Neutrophil (primary cell): ENCODE measurements at regions not wholly inside any gene's neighbourhood (a gene's known extent, or its start where the extent isn't known, plus 50 kb on each side); places are given as distances from the start of the nearest gene placed in this dataset.

ENCODE experiments used
- H3K27ac ChIP-seq: fragments of 200-600 bp; sonication (generic); 2 replicates; pipeline ENCODE4 v1.5.1; 2016; ENCODE audit warnings: mild to moderate bottlenecking, moderate library complexity
- H3K27me3 ChIP-seq: fragments of 200-600 bp; sonication (generic); 2 replicates; pipeline ENCODE4 v1.6.0; 2016; ENCODE audit warnings: mild to moderate bottlenecking
- H3K36me3 ChIP-seq: fragments of 200-600 bp; sonication (generic); 2 replicates; pipeline ENCODE4 v1.5.1; 2017
- H3K4me1 ChIP-seq, 2 experiments: fragments of 200-600 bp in 1 of 2; sonication (generic) in 1 of 2; 1 replicate in 1 of 2; 2 replicates in 1 of 2; pipeline versions ENCODE4 v1.5.1 to v1.6.1; 2013 to 2016; ENCODE audit warnings: low read depth in 1 of 2, low read length in 1 of 2, mild to moderate bottlenecking in 1 of 2, moderate library complexity in 1 of 2; ENCODE audit not compliant: control insufficient read depth in 1 of 2, insufficient read depth in 1 of 2
- H3K4me3 ChIP-seq, 2 experiments: fragments of 200-600 bp in 1 of 2; sonication (generic) in 1 of 2; 1 replicate in 1 of 2; 2 replicates in 1 of 2; pipeline ENCODE4 v1.5.1; 2013 to 2016; ENCODE audit warnings: low read depth in 1 of 2, low read length in 1 of 2, mild to moderate bottlenecking in 1 of 2, moderate library complexity in 1 of 2
- H3K9me3 ChIP-seq: fragments of 200-600 bp; sonication (generic); 2 replicates; pipeline ENCODE4 v1.5.1; 2016
- TF ChIP-seq, protein P1 (sequence below): fragments of 200-600 bp; sonication (generic); IDR thresholded peaks from 2 replicates; pipeline ENCODE4 v1.5.1; 2016; ENCODE audit warnings: antibody characterized with exemption

- TF ChIP-seq, protein P1, sequence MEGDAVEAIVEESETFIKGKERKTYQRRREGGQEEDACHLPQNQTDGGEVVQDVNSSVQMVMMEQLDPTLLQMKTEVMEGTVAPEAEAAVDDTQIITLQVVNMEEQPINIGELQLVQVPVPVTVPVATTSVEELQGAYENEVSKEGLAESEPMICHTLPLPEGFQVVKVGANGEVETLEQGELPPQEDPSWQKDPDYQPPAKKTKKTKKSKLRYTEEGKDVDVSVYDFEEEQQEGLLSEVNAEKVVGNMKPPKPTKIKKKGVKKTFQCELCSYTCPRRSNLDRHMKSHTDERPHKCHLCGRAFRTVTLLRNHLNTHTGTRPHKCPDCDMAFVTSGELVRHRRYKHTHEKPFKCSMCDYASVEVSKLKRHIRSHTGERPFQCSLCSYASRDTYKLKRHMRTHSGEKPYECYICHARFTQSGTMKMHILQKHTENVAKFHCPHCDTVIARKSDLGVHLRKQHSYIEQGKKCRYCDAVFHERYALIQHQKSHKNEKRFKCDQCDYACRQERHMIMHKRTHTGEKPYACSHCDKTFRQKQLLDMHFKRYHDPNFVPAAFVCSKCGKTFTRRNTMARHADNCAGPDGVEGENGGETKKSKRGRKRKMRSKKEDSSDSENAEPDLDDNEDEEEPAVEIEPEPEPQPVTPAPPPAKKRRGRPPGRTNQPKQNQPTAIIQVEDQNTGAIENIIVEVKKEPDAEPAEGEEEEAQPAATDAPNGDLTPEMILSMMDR: no peak
- peaks cover 6% of the 10 kb centered on the region for H3K27me3 ChIP-seq
- H3K27ac ChIP-seq: no peak overlapping the region
- H3K4me1 ChIP-seq: no peaks in the 10 kb centered on the region
- H3K4me3 ChIP-seq: no peak overlapping the region
- no peaks in the 10 kb centered on the region for H3K36me3 ChIP-seq
- H3K9me3 ChIP-seq: no peaks in the 10 kb centered on the region
Measured at GRCh38 chr15:31905054-31905453, 125.3 kb upstream of the CHRNA7 start.

GRCh38 chr15:31925541-31925940, 104.8 kb upstream of the CHRNA7 start:
- Histone ChIP-seq H3K27me3 (no peaks in the 10 kb centered on the region), H3K27ac (no peak overlapping the region), H3K4me3 (no peak overlapping the region), H3K9me3 (no peaks in the 10 kb centered on the region), H3K4me1 (no peaks in the 10 kb centered on the region), H3K36me3 (no peaks in the 10 kb centered on the region)
- TF ChIP-seq, protein P1: no peak

DNA sequence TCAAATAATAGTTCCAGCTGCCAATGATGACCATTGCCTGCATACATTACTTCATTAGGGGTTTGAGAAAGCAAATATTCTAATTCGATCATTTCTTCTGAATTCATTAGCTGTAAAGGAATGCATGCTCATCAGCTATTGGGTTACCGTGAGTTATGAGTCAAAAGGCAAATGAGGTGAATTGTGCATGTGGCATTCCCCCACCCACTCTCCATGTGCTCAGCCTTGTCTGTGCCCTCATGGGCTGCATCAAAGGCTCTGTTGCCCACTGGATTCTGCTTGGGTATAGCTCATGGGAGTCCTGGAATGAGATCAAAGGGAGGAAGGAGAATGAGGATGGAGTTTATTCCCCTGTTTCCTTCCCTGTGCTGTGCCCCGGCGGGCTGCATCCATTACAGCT, 99.3 kb upstream of the CHRNA7 start:
- H3K36me3 ChIP-seq: no peaks in the 10 kb centered on the region
- H3K4me3 ChIP-seq: no peak overlapping the region
- H3K27me3 ChIP-seq: peaks cover 4% of the 10 kb centered on the region
- TF ChIP-seq, protein P1: no peak
- no peaks in the 10 kb centered on the region for H3K9me3 ChIP-seq
- no peaks in the 10 kb centered on the region for H3K4me1 ChIP-seq
- H3K27ac ChIP-seq: no peak overlapping the region

GRCh38 chr15:31932576-31932975, 97.7 kb upstream of the CHRNA7 start:
- Histone ChIP-seq H3K4me3 (no peak overlapping the region), H3K4me1 (no peaks in the 10 kb centered on the region), H3K36me3 (no peaks in the 10 kb centered on the region), H3K27me3 (peaks cover 4% of the 10 kb centered on the region), H3K27ac (no peak overlapping the region), H3K9me3 (no peaks in the 10 kb centered on the region)
- TF ChIP-seq, protein P1: no peak

GRCh38 chr15:31934821-31935220, 95.5 kb upstream of the CHRNA7 start:
- no peak overlapping the region for H3K4me3 ChIP-seq
- TF ChIP-seq, protein P1: no peak

GRCh38 chr15:31953478-31953877, 76.8 kb upstream of the CHRNA7 start:
- Histone ChIP-seq H3K9me3 (no peaks in the 10 kb centered on the region), H3K27me3 (no peaks in the 10 kb centered on the region), H3K4me3 (no peak overlapping the region), H3K4me1 (no peaks in the 10 kb centered on the region), H3K27ac (no peak overlapping the region), H3K36me3 (no peaks in the 10 kb centered on the region)
- TF ChIP-seq, protein P1: no peak

More at GRCh38 chr15:31934821-31935220, 95.5 kb upstream of the CHRNA7 start:
- H3K4me1 ChIP-seq: no peaks in the 10 kb centered on the region
- H3K27ac ChIP-seq: no peak overlapping the region
- H3K27me3 ChIP-seq: peaks cover 4% of the 10 kb centered on the region
- H3K9me3 ChIP-seq: no peaks in the 10 kb centered on the region
- no peaks in the 10 kb centered on the region for H3K36me3 ChIP-seq
